Fibroblast of lung (primary cell): ENCODE measurements at regions not wholly inside any gene's neighbourhood (a gene's known extent, or its start where the extent isn't known, plus 50 kb on each side); places are given as distances from the start of the nearest gene placed in this dataset.

ENCODE experiments used
- EZH2 ChIP-seq: IDR thresholded peaks from 2 replicates; pipeline ENCODE4 v1.5.1; 2012; ENCODE audit warnings: low read length, control low read depth, mild to moderate bottlenecking; ENCODE audit errors: missing control alignments
- TF ChIP-seq, protein P1 (sequence below), 2 donors: IDR thresholded peaks in 1 of 2; conservative IDR thresholded peaks in 1 of 2; 1 replicate in 1 of 2; 2 replicates in 1 of 2; pipeline ENCODE4 v1.5.1; 2011 to 2012; ENCODE audit warnings: low read length in 2 of 2, control low read depth in 1 of 2, inconsistent platforms in 1 of 2, low read depth in 1 of 2, mild to moderate bottlenecking in 1 of 2

DNA sequence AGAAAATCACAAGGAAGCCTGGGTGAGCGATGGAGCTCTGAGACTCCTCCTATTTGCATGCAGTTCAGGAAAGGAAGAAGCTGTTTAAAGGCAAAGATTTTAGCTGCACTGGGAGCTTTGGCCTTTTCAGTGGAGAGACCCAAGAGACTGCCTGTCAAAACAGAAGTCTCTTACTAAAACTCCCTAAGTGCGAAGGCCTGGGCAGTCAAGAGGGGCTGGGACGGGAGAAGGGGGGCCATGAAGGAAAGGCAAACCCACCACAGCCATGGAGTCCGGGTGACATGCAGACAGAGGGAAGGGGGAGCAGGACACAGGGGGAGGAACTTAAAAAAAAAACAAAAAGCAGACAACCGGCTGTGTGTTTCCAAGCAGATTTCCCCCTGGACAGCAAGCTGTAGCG lies 537.6 kb upstream of the NOX3 start:
- TF ChIP-seq, protein P1, sequence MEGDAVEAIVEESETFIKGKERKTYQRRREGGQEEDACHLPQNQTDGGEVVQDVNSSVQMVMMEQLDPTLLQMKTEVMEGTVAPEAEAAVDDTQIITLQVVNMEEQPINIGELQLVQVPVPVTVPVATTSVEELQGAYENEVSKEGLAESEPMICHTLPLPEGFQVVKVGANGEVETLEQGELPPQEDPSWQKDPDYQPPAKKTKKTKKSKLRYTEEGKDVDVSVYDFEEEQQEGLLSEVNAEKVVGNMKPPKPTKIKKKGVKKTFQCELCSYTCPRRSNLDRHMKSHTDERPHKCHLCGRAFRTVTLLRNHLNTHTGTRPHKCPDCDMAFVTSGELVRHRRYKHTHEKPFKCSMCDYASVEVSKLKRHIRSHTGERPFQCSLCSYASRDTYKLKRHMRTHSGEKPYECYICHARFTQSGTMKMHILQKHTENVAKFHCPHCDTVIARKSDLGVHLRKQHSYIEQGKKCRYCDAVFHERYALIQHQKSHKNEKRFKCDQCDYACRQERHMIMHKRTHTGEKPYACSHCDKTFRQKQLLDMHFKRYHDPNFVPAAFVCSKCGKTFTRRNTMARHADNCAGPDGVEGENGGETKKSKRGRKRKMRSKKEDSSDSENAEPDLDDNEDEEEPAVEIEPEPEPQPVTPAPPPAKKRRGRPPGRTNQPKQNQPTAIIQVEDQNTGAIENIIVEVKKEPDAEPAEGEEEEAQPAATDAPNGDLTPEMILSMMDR (conservative IDR thresholded peaks at IDR 0.05 in 1 of 2, IDR thresholded peaks at IDR 0.05 in 1 of 2; ENCODE audit: low read depth in 1 of 2, low read length in 2 of 2), result no peak
- no peak for TF ChIP-seq EZH2
